HG03175 (cell line): ENCODE measurements at regions not wholly inside any gene's neighbourhood (a gene's known extent, or its start where the extent isn't known, plus 50 kb on each side); places are given as distances from the start of the nearest gene placed in this dataset.
"Not testable (repeated sequence)": the region's sequence is repeated elsewhere in the genome, so short reads cannot be mapped to it uniquely, and the experiment has no call there.

Experiments used
- ATAC-seq: cut with Tn5 transposase; IDR thresholded peaks from one replicate; pipeline ENCODE4 v1.9.1; 2021; ENCODE audit warnings: mild to moderate bottlenecking, moderate library complexity; ENCODE audit not compliant: unreplicated experiment

- not testable (repeated sequence) for ATAC-seq
Observed at GRCh38 chr9:63912451-63912850, 1372.6 kb downstream of the FOXD4L5 start.

- not testable (repeated sequence) for ATAC-seq
Observed at GRCh38 chr9:63909076-63909475, 1375.9 kb downstream of the FOXD4L5 start.

GRCh38 chr9:63899637-63900190 lies 1385.3 kb downstream of the FOXD4L5 start:
- ATAC-seq = not testable (repeated sequence)

- ATAC-seq = not testable (repeated sequence)
Observed at GRCh38 chr9:63881386-63881785, 1403.6 kb downstream of the FOXD4L5 start.

- not testable (repeated sequence) for ATAC-seq
Observed at GRCh38 chr9:63876380-63876779, 1408.6 kb downstream of the FOXD4L5 start.

GRCh38 chr9:63859475-63860215 lies 1425.4 kb downstream of the FOXD4L5 start:
- ATAC-seq = no peak

- not testable (repeated sequence) for ATAC-seq
Observed at GRCh38 chr9:63859090-63859474, 1425.9 kb downstream of the FOXD4L5 start.

GRCh38 chr9:63853140-63853751 lies 1431.8 kb downstream of the FOXD4L5 start:
- ATAC-seq = not testable (repeated sequence)

GRCh38 chr9:63824804-63825203 lies 1460.2 kb downstream of the FOXD4L5 start:
- ATAC-seq = not testable (repeated sequence)

- not testable (repeated sequence) for ATAC-seq
Observed at GRCh38 chr9:63823375-63824201, 1461.4 kb downstream of the FOXD4L5 start.

GRCh38 chr9:63822615-63823374 lies 1462.2 kb downstream of the FOXD4L5 start:
- not testable (repeated sequence) for ATAC-seq

GRCh38 chr9:63821293-63821692 lies 1463.7 kb downstream of the FOXD4L5 start:
- ATAC-seq = not testable (repeated sequence)

GRCh38 chr9:63820882-63821281 lies 1464.1 kb downstream of the FOXD4L5 start:
- ATAC-seq = not testable (repeated sequence)

- ATAC-seq = not testable (repeated sequence)
Observed at GRCh38 chr9:63820383-63820782, 1464.6 kb downstream of the FOXD4L5 start.

- peak; percentile 68 for ATAC-seq
Observed at GRCh38 chr9:63817622-63818518, 1467.1 kb downstream of the FOXD4L5 start.

- ATAC-seq = peak; percentile 51
Observed at GRCh38 chr9:63816751-63817621, 1468.0 kb downstream of the FOXD4L5 start.

- not testable (repeated sequence) for ATAC-seq
Observed at GRCh38 chr9:63814970-63815669, 1469.9 kb downstream of the FOXD4L5 start.
